ENCODE measurements at regions not wholly inside any gene's neighbourhood (a gene's known extent, or its start where the extent isn't known, plus 50 kb on each side); places are given as distances from the start of the nearest gene placed in this dataset.

- no peaks in the 10 kb centered on the region for H3K27me3 ChIP-seq (ENCODE audit: control insufficient read depth in 3 of 3, insufficient read depth in 3 of 3, low read length in 2 of 3)
- H3K36me3 ChIP-seq (ENCODE audit: control insufficient read depth in 4 of 4, insufficient read depth in 4 of 4, low read length in 4 of 4) = no peaks in the 10 kb centered on the region
- H3K27ac ChIP-seq (ENCODE audit: low read depth in 1 of 2, low read length in 1 of 2) = no peak overlapping the region
- WGBS, 2 donors = 72 to 74% methylated on average over 2 of the region's 2 CpGs
- H3K9me3 ChIP-seq (ENCODE audit: control insufficient read depth in 4 of 4, insufficient read depth in 3 of 4, low read length in 3 of 4) = peaks cover 0 to 8% (median 7%) of the 10 kb centered on the region in 4 donors
- H3K4me3 ChIP-seq = no peak overlapping the region
- no peak for ATAC-seq (ENCODE audit: insufficient read depth, low FRiP score)
- DNase-seq = no peak
- H3K9ac ChIP-seq (ENCODE audit: insufficient read depth in 1 of 2, low read length in 2 of 2) = no peak overlapping the region
- no peaks in the 10 kb centered on the region for H3K4me1 ChIP-seq (ENCODE audit: control insufficient read depth in 5 of 5, insufficient read depth in 5 of 5, low read length in 5 of 5)
- TF ChIP-seq, protein P1, sequence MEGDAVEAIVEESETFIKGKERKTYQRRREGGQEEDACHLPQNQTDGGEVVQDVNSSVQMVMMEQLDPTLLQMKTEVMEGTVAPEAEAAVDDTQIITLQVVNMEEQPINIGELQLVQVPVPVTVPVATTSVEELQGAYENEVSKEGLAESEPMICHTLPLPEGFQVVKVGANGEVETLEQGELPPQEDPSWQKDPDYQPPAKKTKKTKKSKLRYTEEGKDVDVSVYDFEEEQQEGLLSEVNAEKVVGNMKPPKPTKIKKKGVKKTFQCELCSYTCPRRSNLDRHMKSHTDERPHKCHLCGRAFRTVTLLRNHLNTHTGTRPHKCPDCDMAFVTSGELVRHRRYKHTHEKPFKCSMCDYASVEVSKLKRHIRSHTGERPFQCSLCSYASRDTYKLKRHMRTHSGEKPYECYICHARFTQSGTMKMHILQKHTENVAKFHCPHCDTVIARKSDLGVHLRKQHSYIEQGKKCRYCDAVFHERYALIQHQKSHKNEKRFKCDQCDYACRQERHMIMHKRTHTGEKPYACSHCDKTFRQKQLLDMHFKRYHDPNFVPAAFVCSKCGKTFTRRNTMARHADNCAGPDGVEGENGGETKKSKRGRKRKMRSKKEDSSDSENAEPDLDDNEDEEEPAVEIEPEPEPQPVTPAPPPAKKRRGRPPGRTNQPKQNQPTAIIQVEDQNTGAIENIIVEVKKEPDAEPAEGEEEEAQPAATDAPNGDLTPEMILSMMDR (IDR thresholded peaks at IDR 0.05; ENCODE audit: control extremely low read depth, extremely low read depth) = no peak
These were observed 215.5 kb upstream of the ZFP42 start for GRCh38 chr4:187780070-187780469.

GRCh38 chr4:187782286-187782824, 213.2 kb upstream of the ZFP42 start:
- 72 to 78% methylated on average over 4 of the region's 4 CpGs for WGBS, 2 donors

DNA sequence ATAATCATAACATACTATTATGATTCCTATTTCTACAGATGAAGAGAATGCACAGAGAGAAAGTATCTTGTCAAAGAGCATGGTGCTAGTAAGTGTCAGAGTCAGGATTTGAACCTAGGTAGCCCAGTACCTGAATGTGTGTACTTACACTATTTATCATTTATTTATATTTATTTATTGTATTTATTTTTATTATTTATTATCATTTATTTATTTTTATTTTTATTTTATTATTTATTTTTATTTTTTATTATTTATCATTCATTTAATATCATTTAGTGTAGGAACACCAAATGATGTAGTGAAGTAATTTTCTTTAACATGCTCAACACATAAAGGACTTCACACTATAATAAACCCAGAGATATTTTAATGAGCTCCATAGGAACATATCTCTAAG, 209.4 kb upstream of the ZFP42 start:
- TF ChIP-seq, protein P1 (IDR thresholded peaks at IDR 0.05; ENCODE audit: control extremely low read depth, extremely low read depth) = no peak
- H3K27me3 ChIP-seq (ENCODE audit: control insufficient read depth in 3 of 3, insufficient read depth in 3 of 3, low read length in 2 of 3) = no peaks in the 10 kb centered on the region
- H3K27ac ChIP-seq (ENCODE audit: low read depth in 1 of 2, low read length in 1 of 2) = no peak overlapping the region
- no peak overlapping the region for H3K4me3 ChIP-seq
- DNase-seq = no peak
- H3K36me3 ChIP-seq (ENCODE audit: control insufficient read depth in 4 of 4, insufficient read depth in 4 of 4, low read length in 4 of 4) = no peaks in the 10 kb centered on the region
- no peak for ATAC-seq (ENCODE audit: insufficient read depth, low FRiP score)
- H3K9ac ChIP-seq (ENCODE audit: insufficient read depth in 1 of 2, low read length in 2 of 2) = no peak overlapping the region
- peaks cover 0 to 1% (median 0%) of the 10 kb centered on the region in 5 donors for H3K4me1 ChIP-seq (ENCODE audit: control insufficient read depth in 5 of 5, insufficient read depth in 5 of 5, low read length in 5 of 5)
- H3K9me3 ChIP-seq (ENCODE audit: control insufficient read depth in 4 of 4, insufficient read depth in 3 of 4, low read length in 3 of 4) = peaks cover 0 to 17% (median 4%) of the 10 kb centered on the region in 4 donors

More at GRCh38 chr4:187782286-187782824, 213.2 kb upstream of the ZFP42 start:
- Histone ChIP-seq H3K27me3 (ENCODE audit: control insufficient read depth in 3 of 3, insufficient read depth in 3 of 3, low read length in 2 of 3) (no peaks in the 10 kb centered on the region), H3K4me3 (no peak overlapping the region), H3K9ac (ENCODE audit: insufficient read depth in 1 of 2, low read length in 2 of 2) (no peak overlapping the region), H3K27ac (ENCODE audit: low read depth in 1 of 2, low read length in 1 of 2) (no peak overlapping the region), H3K9me3 (ENCODE audit: control insufficient read depth in 4 of 4, insufficient read depth in 3 of 4, low read length in 3 of 4) (peaks cover 0 to 8% (median 7%) of the 10 kb centered on the region in 4 donors), H3K4me1 (ENCODE audit: control insufficient read depth in 5 of 5, insufficient read depth in 5 of 5, low read length in 5 of 5) (no peaks in the 10 kb centered on the region), H3K36me3 (ENCODE audit: control insufficient read depth in 4 of 4, insufficient read depth in 4 of 4, low read length in 4 of 4) (no peaks in the 10 kb centered on the region)
- ATAC-seq (ENCODE audit: insufficient read depth, low FRiP score) (no peak), DNase-seq (no peak)
- TF ChIP-seq, protein P1 (IDR thresholded peaks at IDR 0.05; ENCODE audit: control extremely low read depth, extremely low read depth) = no peak

DNA sequence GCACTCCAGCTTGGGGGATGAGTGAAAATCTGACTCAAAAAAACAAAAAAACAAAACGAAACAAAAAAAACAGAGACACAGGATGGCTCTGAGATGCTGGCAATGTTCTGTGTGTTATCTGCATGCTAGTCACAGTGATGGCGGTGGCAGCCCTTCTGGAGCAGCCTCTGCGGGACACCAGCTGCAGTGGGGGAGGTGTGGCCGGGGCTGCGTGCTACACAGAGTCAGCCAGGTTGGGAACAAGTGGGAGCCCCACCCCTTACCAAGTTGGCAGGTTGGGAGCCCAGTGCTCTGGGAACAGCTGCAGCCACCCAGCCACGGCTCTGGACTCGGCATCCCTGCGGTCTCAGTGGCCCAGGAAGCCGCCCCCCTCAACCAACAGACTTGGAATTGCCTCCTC, 206.5 kb upstream of the ZFP42 start:
- WGBS, 2 donors = 89 to 94% methylated on average over 9 of the region's 9 CpGs

More for the DNA sequence above, 206.5 kb upstream of the ZFP42 start:
- ATAC-seq (ENCODE audit: insufficient read depth, low FRiP score) (no peak), DNase-seq (no peak)
- Histone ChIP-seq H3K4me3 (no peak overlapping the region), H3K27me3 (ENCODE audit: control insufficient read depth in 3 of 3, insufficient read depth in 3 of 3, low read length in 2 of 3) (no peaks in the 10 kb centered on the region), H3K27ac (ENCODE audit: low read depth in 1 of 2, low read length in 1 of 2) (no peak overlapping the region), H3K9ac (ENCODE audit: insufficient read depth in 1 of 2, low read length in 2 of 2) (no peak overlapping the region), H3K9me3 (ENCODE audit: control insufficient read depth in 4 of 4, insufficient read depth in 3 of 4, low read length in 3 of 4) (peaks cover 0 to 17% (median 4%) of the 10 kb centered on the region in 4 donors), H3K36me3 (ENCODE audit: control insufficient read depth in 4 of 4, insufficient read depth in 4 of 4, low read length in 4 of 4) (no peaks in the 10 kb centered on the region), H3K4me1 (ENCODE audit: control insufficient read depth in 5 of 5, insufficient read depth in 5 of 5, low read length in 5 of 5) (peaks cover 0 to 1% (median 0%) of the 10 kb centered on the region in 5 donors)
- TF ChIP-seq, protein P1 (IDR thresholded peaks at IDR 0.05; ENCODE audit: control extremely low read depth, extremely low read depth) = no peak
